ENCODE measurements at regions not wholly inside any gene's neighbourhood (a gene's known extent, or its start where the extent isn't known, plus 50 kb on each side); places are given as distances from the start of the nearest gene placed in this dataset.

DNA sequence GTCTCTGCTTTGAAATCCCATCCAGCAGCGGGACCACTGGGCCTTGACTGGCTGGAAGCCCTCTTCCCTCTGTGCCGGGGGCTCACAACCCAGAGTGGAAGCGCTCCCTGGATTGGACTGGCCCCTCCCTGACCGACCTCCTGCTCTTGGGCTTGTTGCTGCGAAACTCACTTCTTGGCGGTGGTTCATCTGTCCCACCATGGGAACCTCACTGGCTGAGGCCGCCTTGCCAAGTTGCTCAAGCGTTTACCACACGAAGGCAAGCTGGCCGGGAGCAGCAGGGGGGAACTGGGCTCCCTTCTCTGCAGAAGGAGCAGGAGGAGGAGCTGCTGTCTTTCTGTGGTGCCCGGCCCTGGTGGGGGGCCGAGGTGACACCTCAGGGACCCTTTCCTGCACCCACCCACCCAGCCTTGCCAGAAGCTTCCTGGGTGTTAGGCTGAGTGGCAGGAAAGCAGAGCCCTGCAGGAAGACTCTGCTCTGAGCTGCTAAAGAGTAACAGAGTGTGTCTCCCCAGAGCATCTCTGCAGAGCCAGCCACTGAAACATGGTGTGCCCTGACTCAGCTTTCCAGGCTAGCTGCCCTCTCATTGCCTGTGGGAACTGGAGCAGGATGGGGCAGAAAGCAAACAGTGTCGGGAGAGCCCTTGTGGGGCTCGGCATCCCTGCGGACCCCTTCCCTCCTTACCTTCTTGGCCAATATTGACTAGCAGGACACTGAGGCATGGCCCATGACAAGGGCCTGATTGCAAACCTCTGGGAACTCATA lies 88.5 kb upstream of the ALX4 start:
- no peak overlapping the region for H3K27ac ChIP-seq (ENCODE audit: low read depth in 1 of 2, low read length in 2 of 2)
- Mint-ChIP-seq H3K4me1 (ENCODE audit: low read depth) (no peaks in the 10 kb centered on the region), H3K4me3 (no peak overlapping the region), H3K36me3 (ENCODE audit: low read depth) (no peaks in the 10 kb centered on the region), H3K27me3 (peaks cover 39% of the 10 kb centered on the region), H3K27ac (no peak overlapping the region), H3K9me3 (no peaks in the 10 kb centered on the region)
- POLR2A ChIA-PET = no interaction called here
- no peaks in the 10 kb centered on the region for H3K4me1 ChIP-seq (ENCODE audit: insufficient read depth, low read length)
- DNase-seq (no peak), ATAC-seq (ENCODE audit: poor library complexity) (no peak)
- TF ChIP-seq CTCF (IDR thresholded peaks at IDR 0.05) = no peak
- H3K4me3 ChIP-seq (ENCODE audit: low read length) = no peak overlapping the region
- peaks cover 0 to 9% of the 10 kb centered on the region in 2 experiments for H3K27me3 ChIP-seq (ENCODE audit: control insufficient read depth in 1 of 2, insufficient read depth in 2 of 2, low read length in 2 of 2)
- CTCF ChIA-PET = no interaction called here
- intact Hi-C loops (cut with DNase I, micrococcal nuclease) = no loop called here
- H3K36me3 ChIP-seq (ENCODE audit: insufficient read depth, low read length) = no peaks in the 10 kb centered on the region
- no peaks in the 10 kb centered on the region for H3K9me3 ChIP-seq (ENCODE audit: control insufficient read depth in 1 of 2, insufficient read depth in 1 of 2, low read length in 2 of 2)

DNA sequence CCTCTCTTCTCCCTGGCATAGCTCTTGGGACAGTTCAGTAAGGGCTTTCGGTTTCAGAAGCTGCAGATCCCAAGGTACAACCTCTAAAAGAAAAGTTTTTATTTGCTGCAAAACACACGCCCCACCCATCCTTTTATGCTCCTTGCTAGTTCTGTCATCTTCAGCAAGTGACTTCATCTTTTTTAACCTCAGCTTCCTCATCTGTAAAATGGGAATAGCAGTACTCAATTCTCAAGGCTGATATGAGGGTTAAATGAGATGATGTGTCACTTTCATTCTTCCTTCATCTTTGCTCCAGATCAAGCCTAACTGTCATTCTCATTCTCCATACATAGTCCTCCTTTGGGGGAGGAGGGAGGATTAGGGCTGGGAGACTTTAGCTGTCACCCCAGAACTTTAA lies 90.0 kb upstream of the ALX4 start:
- Histone ChIP-seq H3K4me3 (ENCODE audit: low read length) (no peak overlapping the region), H3K27ac (ENCODE audit: low read depth in 1 of 2, low read length in 2 of 2) (no peak overlapping the region), H3K27me3 (ENCODE audit: control insufficient read depth in 1 of 2, insufficient read depth in 2 of 2, low read length in 2 of 2) (peaks cover 6 to 9% of the 10 kb centered on the region in 2 experiments), H3K4me1 (ENCODE audit: insufficient read depth, low read length) (no peaks in the 10 kb centered on the region), H3K36me3 (ENCODE audit: insufficient read depth, low read length) (no peaks in the 10 kb centered on the region), H3K9me3 (ENCODE audit: control insufficient read depth in 1 of 2, insufficient read depth in 1 of 2, low read length in 2 of 2) (no peaks in the 10 kb centered on the region)
- H3K4me1 Mint-ChIP-seq (ENCODE audit: low read depth) = no peaks in the 10 kb centered on the region
- peaks cover 29% of the 10 kb centered on the region for H3K27me3 Mint-ChIP-seq
- no peaks in the 10 kb centered on the region for H3K9me3 Mint-ChIP-seq
- H3K36me3 Mint-ChIP-seq (ENCODE audit: low read depth) = no peaks in the 10 kb centered on the region
- no peak for TF ChIP-seq CTCF (IDR thresholded peaks at IDR 0.05)
- CTCF ChIA-PET = no interaction called here
- no peak for DNase-seq
- POLR2A ChIA-PET = no interaction called here
- no peak overlapping the region for H3K4me3 Mint-ChIP-seq
- intact Hi-C loops (cut with DNase I, micrococcal nuclease) = no loop called here
- ATAC-seq (ENCODE audit: poor library complexity) = no peak
- H3K27ac Mint-ChIP-seq = no peak overlapping the region

GRCh38 chr11:44400431-44400830 lies 90.5 kb upstream of the ALX4 start:
- H3K27ac Mint-ChIP-seq = no peak overlapping the region
- Histone ChIP-seq H3K9me3 (ENCODE audit: control insufficient read depth in 1 of 2, insufficient read depth in 1 of 2, low read length in 2 of 2) (no peaks in the 10 kb centered on the region), H3K4me1 (ENCODE audit: insufficient read depth, low read length) (no peaks in the 10 kb centered on the region), H3K27me3 (ENCODE audit: control insufficient read depth in 1 of 2, insufficient read depth in 2 of 2, low read length in 2 of 2) (peaks cover 7 to 9% of the 10 kb centered on the region in 2 experiments), H3K4me3 (ENCODE audit: low read length) (no peak overlapping the region), H3K27ac (ENCODE audit: low read depth in 1 of 2, low read length in 2 of 2) (no peak overlapping the region), H3K36me3 (ENCODE audit: insufficient read depth, low read length) (no peaks in the 10 kb centered on the region)
- no peaks in the 10 kb centered on the region for H3K4me1 Mint-ChIP-seq (ENCODE audit: low read depth)
- DNase-seq (no peak), ATAC-seq (ENCODE audit: poor library complexity) (no peak)
- intact Hi-C loops (cut with DNase I, micrococcal nuclease) = no loop called here
- ChIA-PET CTCF (no interaction called here), POLR2A (no interaction called here)
- H3K9me3 Mint-ChIP-seq = no peaks in the 10 kb centered on the region
- H3K4me3 Mint-ChIP-seq = no peak overlapping the region
- no peak for TF ChIP-seq CTCF (IDR thresholded peaks at IDR 0.05)
- no peaks in the 10 kb centered on the region for H3K36me3 Mint-ChIP-seq (ENCODE audit: low read depth)
- peaks cover 28% of the 10 kb centered on the region for H3K27me3 Mint-ChIP-seq
